HepG2 (cell line): ENCODE measurements at regions not wholly inside any gene's neighbourhood (a gene's known extent, or its start where the extent isn't known, plus 50 kb on each side); places are given as distances from the start of the nearest gene placed in this dataset.

Experiments
- ATAC-seq: fragments of 200-7000 bp; cut with Tn5 transposase; 3 replicates; pipeline ENCODE4 v1.9.1; 2020; ENCODE audit warnings: mild to moderate bottlenecking, moderate library complexity
- BruUV-seq: library from RNA; stranded (reverse); fragments of 400-500 nt; replicated peaks from 2 replicates; lab custom pipeline; 2021; lab: Mats Ljungman, UMichigan
- CTCF ChIA-PET: fragments of 300-600 bp; formaldehyde crosslinking; extraction: SDS; loops from one replicate; lab custom pipeline; 2021; ENCODE audit warnings: low total read pairs, inconsistent platforms, low intra/inter-chr PET ratio; lab: Yijun Ruan, JAX
- POLR2A ChIA-PET: fragments of 350-600 bp; sonication (Branson Sonifier 250); formaldehyde crosslinking; loops from one replicate; lab custom pipeline; 2020; ENCODE audit warnings: antibody characterized with exemption, inconsistent platforms; lab: Yijun Ruan, JAX
- DNase-seq: peaks from one replicate; pipeline ENCODE4 v3.0.0-alpha.2; 2015; ENCODE audit warnings: low spot score
- FAIRE-seq: peaks from 3 replicates; lab custom pipeline; 2011; peaks lifted over from hg19 to GRCh38; lab: Jason Lieb, UNC
- H2AFZ ChIP-seq: one replicate; pipeline ENCODE4 v1.6.1; 2011; ENCODE audit warnings: low read length, inconsistent platforms
- H3K27ac ChIP-seq: fragments of 300-600 bp; 3 replicates; pipeline ENCODE4 v1.8.0; 2011; ENCODE audit warnings: mixed run types, mild to moderate bottlenecking, mixed read lengths, low read length, inconsistent platforms; ENCODE audit not compliant: insufficient read depth; ENCODE audit errors: extremely low read length
- H3K27me3 ChIP-seq, 2 experiments: fragments of 200-600 bp in 1 of 2; 2 replicates in 1 of 2; 3 replicates in 1 of 2; pipeline versions ENCODE4 v1.6.0 to v1.8.0; 2011; ENCODE audit warnings: low read length in 2 of 2, mild to moderate bottlenecking in 2 of 2, moderate library complexity in 2 of 2, inconsistent platforms in 1 of 2; ENCODE audit not compliant: insufficient read depth in 2 of 2, control insufficient read depth in 1 of 2
- H3K36me3 ChIP-seq, 2 experiments: fragments of 200-600 bp in 1 of 2; replicated peaks in 1 of 2; 2 replicates in 1 of 2; 3 replicates in 1 of 2; pipeline versions ENCODE4 v1.5.1 to v1.8.0; 2011; ENCODE audit warnings: low read length in 2 of 2, inconsistent platforms in 1 of 2; ENCODE audit not compliant: insufficient read depth in 2 of 2, control insufficient read depth in 1 of 2
- H3K4me1 ChIP-seq: 2 replicates; pipeline ENCODE4 v1.5.1; 2012; ENCODE audit warnings: low read length, inconsistent platforms; ENCODE audit not compliant: insufficient read depth
- H3K4me2 ChIP-seq: 2 replicates; pipeline ENCODE4 v1.6.0; 2011; ENCODE audit warnings: low read depth, low read length, inconsistent platforms
- H3K4me3 ChIP-seq, 3 experiments: fragments of 200-600 bp in 1 of 3; sonication (generic), shearing (Covaris generic) in 1 of 3; replicated peaks in 1 of 3; 2 replicates each; pipeline ENCODE4 v1.5.1; 2011 to 2016; ENCODE audit warnings: low read length in 3 of 3, inconsistent platforms in 2 of 3, low read depth in 2 of 3, mild to moderate bottlenecking in 2 of 3, control low read depth in 1 of 3, mixed read lengths in 1 of 3; ENCODE audit not compliant: insufficient read depth in 1 of 3
- H3K79me2 ChIP-seq: one replicate; pipeline ENCODE4 v1.6.1; 2011; ENCODE audit warnings: low read length, inconsistent platforms; ENCODE audit not compliant: insufficient read depth
- H3K9ac ChIP-seq: 2 replicates; pipeline ENCODE4 v1.6.0; 2011; ENCODE audit warnings: mild to moderate bottlenecking, low read depth, low read length, inconsistent platforms; ENCODE audit not compliant: insufficient read depth
- H3K9me3 ChIP-seq: 2 replicates; pipeline ENCODE4 v1.5.1; 2012; ENCODE audit warnings: mild to moderate bottlenecking, low read length
- H4K20me1 ChIP-seq: 2 replicates; pipeline ENCODE4 v1.6.0; 2011; ENCODE audit warnings: inconsistent platforms, mild to moderate bottlenecking, low read length, moderate library complexity; ENCODE audit not compliant: insufficient read depth
- CREM ChIP-seq, 2 experiments: sonication (generic) in 1 of 2; formaldehyde crosslinking in 1 of 2; IDR thresholded peaks; 2 replicates each; pipeline versions ENCODE4 v1.4.0 to v1.6.1; 2016 to 2020; ENCODE audit warnings: antibody characterized with exemption in 1 of 2, mild to moderate bottlenecking in 1 of 2, missing genetic modification reagents in 1 of 2
- EZH2 ChIP-seq: conservative IDR thresholded peaks from 2 replicates; pipeline ENCODE4 v1.6.1; 2012; ENCODE audit warnings: mild to moderate bottlenecking, low read depth, low read length, moderate library complexity
- GATA4 ChIP-seq: sonication (generic); IDR thresholded peaks from 2 replicates; pipeline ENCODE4 v1.6.1; 2016; ENCODE audit warnings: antibody characterized with exemption, low read depth, borderline replicate concordance
- MIER3 ChIP-seq: IDR thresholded peaks from 2 replicates; pipeline ENCODE4 v1.6.1; 2016; ENCODE audit warnings: missing compliant biosample characterization, borderline replicate concordance
- NCOR1 ChIP-seq: fragments of 200-600 bp; sonication (generic); IDR thresholded peaks from 2 replicates; pipeline ENCODE4 v1.7.0; 2017; ENCODE audit warnings: antibody characterized with exemption, low read length, borderline replicate concordance
- ZBTB38 ChIP-seq: sonication (generic); formaldehyde crosslinking; IDR thresholded peaks from 2 replicates; pipeline ENCODE4 v1.5.1; 2020; ENCODE audit warnings: mild to moderate bottlenecking, missing genetic modification reagents
- ZFP62 ChIP-seq: sonication (generic); formaldehyde crosslinking; IDR thresholded peaks from 2 replicates; pipeline ENCODE4 v1.4.0; 2020; ENCODE audit warnings: missing genetic modification reagents
- ZNF446 ChIP-seq: sonication (generic); formaldehyde crosslinking; IDR thresholded peaks from 2 replicates; pipeline ENCODE4 v1.5.0; 2020; ENCODE audit warnings: mild to moderate bottlenecking, missing genetic modification reagents
- ZNF605 ChIP-seq: sonication (generic); formaldehyde crosslinking; IDR thresholded peaks from 2 replicates; pipeline ENCODE4 v1.8.0; 2022; ENCODE audit warnings: mild to moderate bottlenecking, missing genetic modification reagents
- WGBS: methylation state at CpG from one replicate; pipeline ENCODE4 v1.1.6; 2017; ENCODE audit warnings: low lambda C conversion rate; 5-methylcytosine and 5-hydroxymethylcytosine counted together
- in situ Hi-C: cut with HindIII; loops from 2 replicates; pipeline ENCODE4 v1.10.0; 2017; ENCODE audit warnings: low pct_unique_long_range_greater_than_20kb; ENCODE audit not compliant: extremely low pct_ligation_motif_present
- intact Hi-C: fragments of 100-400 bp; cut with micrococcal nuclease; formaldehyde crosslinking; loops from one replicate; pipeline ENCODE4 v1.10.0; 2022; ENCODE audit not compliant: unreplicated experiment
- TF ChIP-seq, protein P1 (sequence below): sonication (generic); formaldehyde crosslinking; IDR thresholded peaks from 2 replicates; pipeline ENCODE4 v1.9.0; 2021; ENCODE audit warnings: missing genetic modification reagents, mild to moderate bottlenecking, borderline replicate concordance
- TF ChIP-seq, protein P2 (sequence below): sonication (generic); formaldehyde crosslinking; IDR thresholded peaks from 2 replicates; pipeline ENCODE4 v1.4.0; 2020; ENCODE audit warnings: mild to moderate bottlenecking, missing genetic modification reagents
- TF ChIP-seq, protein P3 (sequence below): sonication (generic); formaldehyde crosslinking; IDR thresholded peaks from 2 replicates; pipeline ENCODE4 v1.5.1; 2020; ENCODE audit warnings: missing genetic modification reagents, mild to moderate bottlenecking, borderline replicate concordance
- TF ChIP-seq, protein P4 (sequence below): sonication (generic); formaldehyde crosslinking; IDR thresholded peaks from 2 replicates; pipeline ENCODE4 v1.8.0; 2022; ENCODE audit warnings: low read depth, missing genetic modification reagents

DNA sequence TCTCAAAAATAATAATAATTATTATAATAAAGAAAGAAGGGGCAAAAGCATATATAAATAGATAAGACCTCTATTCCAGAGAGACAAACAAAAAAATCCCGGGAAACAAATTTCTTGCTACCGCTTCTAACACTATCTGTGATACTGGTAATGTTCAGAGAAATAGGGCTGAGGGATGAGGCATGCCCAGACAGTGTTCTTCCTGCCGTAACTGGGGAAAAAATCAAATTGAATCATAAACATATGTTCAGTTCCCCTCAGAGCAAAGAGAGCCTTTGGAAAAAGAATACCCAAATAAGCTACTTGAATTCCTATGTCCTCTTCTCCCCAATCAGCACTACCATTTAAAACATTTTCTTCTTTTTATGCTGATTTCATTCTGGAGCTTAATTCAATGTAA is 688.0 kb downstream of the KCNJ2 start:
- Histone ChIP-seq H3K4me1 (no peaks in the 10 kb centered on the region), H3K27me3 (no peaks in the 10 kb centered on the region), H3K36me3 (no peaks in the 10 kb centered on the region), H3K9me3 (peaks cover 70% of the 10 kb centered on the region), H3K9ac (no peak overlapping the region), H3K4me3 (no peak overlapping the region), H3K27ac (no peak overlapping the region), H2AFZ (no peak overlapping the region), H3K79me2 (no peaks in the 10 kb centered on the region), H4K20me1 (no peaks in the 10 kb centered on the region), H3K4me2 (no peak overlapping the region)
- CTCF ChIA-PET = no interaction called here
- BruUV-seq = no TSS peak
- intact Hi-C loops (no loop called here), in situ Hi-C loops (no loop called here)
- POLR2A ChIA-PET = no interaction called here
- ATAC-seq (no peak), FAIRE-seq (no peak), DNase-seq (no peak)
- 10% methylated on average over 3 of the region's 3 CpGs for WGBS
- TF ChIP-seq, protein P1, sequence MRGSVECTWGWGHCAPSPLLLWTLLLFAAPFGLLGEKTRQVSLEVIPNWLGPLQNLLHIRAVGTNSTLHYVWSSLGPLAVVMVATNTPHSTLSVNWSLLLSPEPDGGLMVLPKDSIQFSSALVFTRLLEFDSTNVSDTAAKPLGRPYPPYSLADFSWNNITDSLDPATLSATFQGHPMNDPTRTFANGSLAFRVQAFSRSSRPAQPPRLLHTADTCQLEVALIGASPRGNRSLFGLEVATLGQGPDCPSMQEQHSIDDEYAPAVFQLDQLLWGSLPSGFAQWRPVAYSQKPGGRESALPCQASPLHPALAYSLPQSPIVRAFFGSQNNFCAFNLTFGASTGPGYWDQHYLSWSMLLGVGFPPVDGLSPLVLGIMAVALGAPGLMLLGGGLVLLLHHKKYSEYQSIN (CRISPR knock-in tag) = no peak
- TF ChIP-seq, protein P2, sequence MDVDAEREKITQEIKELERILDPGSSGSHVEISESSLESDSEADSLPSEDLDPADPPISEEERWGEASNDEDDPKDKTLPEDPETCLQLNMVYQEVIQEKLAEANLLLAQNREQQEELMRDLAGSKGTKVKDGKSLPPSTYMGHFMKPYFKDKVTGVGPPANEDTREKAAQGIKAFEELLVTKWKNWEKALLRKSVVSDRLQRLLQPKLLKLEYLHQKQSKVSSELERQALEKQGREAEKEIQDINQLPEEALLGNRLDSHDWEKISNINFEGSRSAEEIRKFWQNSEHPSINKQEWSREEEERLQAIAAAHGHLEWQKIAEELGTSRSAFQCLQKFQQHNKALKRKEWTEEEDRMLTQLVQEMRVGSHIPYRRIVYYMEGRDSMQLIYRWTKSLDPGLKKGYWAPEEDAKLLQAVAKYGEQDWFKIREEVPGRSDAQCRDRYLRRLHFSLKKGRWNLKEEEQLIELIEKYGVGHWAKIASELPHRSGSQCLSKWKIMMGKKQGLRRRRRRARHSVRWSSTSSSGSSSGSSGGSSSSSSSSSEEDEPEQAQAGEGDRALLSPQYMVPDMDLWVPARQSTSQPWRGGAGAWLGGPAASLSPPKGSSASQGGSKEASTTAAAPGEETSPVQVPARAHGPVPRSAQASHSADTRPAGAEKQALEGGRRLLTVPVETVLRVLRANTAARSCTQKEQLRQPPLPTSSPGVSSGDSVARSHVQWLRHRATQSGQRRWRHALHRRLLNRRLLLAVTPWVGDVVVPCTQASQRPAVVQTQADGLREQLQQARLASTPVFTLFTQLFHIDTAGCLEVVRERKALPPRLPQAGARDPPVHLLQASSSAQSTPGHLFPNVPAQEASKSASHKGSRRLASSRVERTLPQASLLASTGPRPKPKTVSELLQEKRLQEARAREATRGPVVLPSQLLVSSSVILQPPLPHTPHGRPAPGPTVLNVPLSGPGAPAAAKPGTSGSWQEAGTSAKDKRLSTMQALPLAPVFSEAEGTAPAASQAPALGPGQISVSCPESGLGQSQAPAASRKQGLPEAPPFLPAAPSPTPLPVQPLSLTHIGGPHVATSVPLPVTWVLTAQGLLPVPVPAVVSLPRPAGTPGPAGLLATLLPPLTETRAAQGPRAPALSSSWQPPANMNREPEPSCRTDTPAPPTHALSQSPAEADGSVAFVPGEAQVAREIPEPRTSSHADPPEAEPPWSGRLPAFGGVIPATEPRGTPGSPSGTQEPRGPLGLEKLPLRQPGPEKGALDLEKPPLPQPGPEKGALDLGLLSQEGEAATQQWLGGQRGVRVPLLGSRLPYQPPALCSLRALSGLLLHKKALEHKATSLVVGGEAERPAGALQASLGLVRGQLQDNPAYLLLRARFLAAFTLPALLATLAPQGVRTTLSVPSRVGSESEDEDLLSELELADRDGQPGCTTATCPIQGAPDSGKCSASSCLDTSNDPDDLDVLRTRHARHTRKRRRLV (CRISPR knock-in tag) = no peak
- TF ChIP-seq EZH2 (no peak), ZFP62 (no peak), CREM (IDR thresholded peaks at IDR 0.05) (no peak), CREM (CRISPR knock-in tag; IDR thresholded peaks at IDR 0.05) (no peak), NCOR1 (no peak), MIER3 (no peak), ZNF605 (CRISPR knock-in tag) (no peak), ZNF446 (no peak), ZBTB38 (CRISPR knock-in tag) (no peak), GATA4 (no peak)
- TF ChIP-seq, protein P3, sequence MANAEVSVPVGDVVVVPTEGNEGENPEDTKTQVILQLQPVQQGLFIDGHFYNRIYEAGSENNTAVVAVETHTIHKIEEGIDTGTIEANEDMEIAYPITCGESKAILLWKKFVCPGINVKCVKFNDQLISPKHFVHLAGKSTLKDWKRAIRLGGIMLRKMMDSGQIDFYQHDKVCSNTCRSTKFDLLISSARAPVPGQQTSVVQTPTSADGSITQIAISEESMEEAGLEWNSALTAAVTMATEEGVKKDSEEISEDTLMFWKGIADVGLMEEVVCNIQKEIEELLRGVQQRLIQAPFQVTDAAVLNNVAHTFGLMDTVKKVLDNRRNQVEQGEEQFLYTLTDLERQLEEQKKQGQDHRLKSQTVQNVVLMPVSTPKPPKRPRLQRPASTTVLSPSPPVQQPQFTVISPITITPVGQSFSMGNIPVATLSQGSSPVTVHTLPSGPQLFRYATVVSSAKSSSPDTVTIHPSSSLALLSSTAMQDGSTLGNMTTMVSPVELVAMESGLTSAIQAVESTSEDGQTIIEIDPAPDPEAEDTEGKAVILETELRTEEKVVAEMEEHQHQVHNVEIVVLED = no peak
- TF ChIP-seq, protein P4, sequence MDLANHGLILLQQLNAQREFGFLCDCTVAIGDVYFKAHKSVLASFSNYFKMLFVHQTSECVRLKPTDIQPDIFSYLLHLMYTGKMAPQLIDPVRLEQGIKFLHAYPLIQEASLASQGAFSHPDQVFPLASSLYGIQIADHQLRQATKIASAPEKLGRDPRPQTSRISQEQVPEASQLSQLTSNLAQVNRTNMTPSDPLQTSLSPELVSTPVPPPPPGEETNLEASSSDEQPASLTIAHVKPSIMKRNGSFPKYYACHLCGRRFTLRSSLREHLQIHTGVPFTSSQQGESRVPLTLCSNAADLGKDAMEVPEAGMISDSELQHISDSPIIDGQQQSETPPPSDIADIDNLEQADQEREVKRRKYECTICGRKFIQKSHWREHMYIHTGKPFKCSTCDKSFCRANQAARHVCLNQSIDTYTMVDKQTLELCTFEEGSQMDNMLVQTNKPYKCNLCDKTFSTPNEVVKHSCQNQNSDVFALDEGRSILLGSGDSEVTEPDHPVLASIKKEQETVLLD (CRISPR knock-in tag) = no peak
